Iris pigment epithelial cell (primary cell): ENCODE measurements at regions not wholly inside any gene's neighbourhood (a gene's known extent, or its start where the extent isn't known, plus 50 kb on each side); places are given as distances from the start of the nearest gene placed in this dataset.
"Not testable (repeated sequence)": the region's sequence is repeated elsewhere in the genome, so short reads cannot be mapped to it uniquely, and the experiment has no call there.

Source experiments
- DNase-seq: peaks from one replicate; pipeline ENCODE4 v3.0.0-alpha.2; 2011; ENCODE audit warnings: low read depth

DNA sequence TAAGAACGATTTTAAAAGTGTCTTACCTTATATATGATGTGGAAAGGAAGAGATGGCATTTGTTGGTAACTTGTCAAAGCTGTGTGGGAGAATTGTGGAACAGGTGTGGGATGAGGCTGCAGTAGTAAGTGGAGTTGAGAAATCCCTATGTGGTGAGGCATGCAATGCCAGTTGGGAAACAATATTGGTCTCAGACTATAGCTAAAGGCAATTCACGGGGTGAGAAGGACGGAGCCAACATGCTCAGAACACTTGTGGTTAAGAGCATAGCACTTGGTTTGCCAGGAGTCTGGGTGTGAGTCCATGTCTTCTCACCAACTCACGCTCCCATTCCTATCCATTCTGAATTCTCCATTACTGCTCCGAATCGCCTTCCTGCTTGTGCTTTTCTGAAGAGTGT lies 615.6 kb upstream of the ADAMTS9 start:
- DNase-seq, result no peak

DNA sequence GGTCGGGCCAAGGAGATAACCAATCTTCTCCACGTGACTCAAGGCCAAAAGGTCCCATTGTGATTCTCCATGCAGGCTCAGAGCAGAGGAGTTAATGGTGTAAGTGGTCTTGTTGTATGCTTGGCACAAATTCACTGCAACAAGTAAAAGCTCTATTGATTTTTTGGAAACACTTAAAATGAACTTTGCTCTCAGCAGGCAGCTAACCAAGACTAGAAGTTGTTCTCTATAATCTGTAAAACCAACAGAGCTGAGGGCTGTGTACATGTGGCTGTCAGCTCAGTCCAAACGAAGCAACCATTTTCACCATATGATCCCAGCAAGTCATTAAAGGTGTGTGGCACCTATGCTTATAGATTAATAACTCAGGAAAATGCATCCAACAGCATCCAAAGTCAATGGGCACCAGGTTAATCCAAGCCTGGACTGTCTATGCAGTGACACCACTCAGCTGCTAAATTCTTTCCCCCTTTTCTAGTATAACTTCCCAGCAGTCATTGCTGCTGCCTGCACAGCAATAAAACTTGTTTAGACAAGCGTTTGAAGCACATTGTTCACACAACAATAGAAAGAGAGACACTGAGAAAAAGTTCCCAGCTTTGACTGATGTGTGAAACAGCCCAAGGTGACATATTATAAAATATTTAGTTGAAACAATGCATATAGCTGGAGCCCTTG lies 603.8 kb upstream of the ADAMTS9 start:
- DNase-seq, result no peak

DNA sequence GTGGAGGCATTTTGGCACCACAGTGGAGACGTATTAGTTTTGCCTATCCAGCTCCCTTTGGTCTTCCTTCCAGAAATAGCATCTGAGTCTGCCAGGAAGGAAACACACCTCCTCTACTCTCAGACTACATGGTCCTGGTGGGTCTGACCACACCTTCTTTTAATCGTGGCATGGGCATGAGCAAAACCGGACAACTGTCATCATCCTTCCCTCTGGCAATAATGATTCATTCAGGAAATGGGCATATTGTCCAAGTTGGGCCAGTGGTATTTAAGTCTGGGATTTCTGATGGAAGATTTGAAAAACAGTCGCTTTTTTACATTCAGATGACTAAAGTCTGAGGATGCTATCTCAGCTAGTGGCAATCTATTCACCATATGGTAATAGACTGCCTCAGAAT lies 601.0 kb upstream of the ADAMTS9 start:
- no peak for DNase-seq

DNA sequence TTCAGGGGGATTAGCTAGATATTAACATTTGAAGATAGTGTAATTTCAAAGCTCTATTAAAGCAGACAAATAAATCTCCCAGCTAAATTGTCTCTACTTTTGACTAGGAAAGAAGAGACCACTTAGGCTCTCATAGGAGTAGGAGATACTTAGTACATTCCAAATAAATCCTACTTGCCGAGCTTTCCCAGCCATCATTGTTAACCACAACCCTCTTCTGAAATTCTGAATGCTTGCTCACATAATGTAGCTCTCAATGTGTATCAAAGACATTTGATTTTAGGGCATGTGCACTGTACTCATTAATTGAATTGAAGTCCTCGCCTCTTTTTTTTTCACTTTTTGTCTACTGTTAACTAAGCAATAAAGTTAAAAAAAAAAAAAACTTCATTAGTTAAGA lies 598.2 kb upstream of the ADAMTS9 start:
- DNase-seq, result no peak

DNA sequence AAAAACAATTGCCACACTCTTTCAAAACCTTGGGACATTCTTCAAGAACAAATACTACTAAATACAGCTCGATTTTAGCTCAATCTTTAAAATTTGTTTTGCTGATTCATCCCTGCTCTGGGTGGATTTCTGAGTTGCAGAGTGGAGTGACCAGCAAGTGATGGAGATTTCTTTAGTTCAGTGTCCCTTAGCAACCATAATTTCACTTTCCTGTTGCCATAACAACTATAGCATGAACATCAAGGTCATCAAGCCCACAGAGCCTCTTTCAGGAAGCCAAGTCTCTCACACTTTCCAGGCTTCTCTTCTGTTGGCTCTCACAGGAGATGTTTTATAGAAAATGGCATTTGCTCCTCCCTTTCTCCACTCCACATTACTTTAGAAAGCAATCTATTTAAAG lies 597.2 kb upstream of the ADAMTS9 start:
- peak; percentile 4 for DNase-seq

DNA sequence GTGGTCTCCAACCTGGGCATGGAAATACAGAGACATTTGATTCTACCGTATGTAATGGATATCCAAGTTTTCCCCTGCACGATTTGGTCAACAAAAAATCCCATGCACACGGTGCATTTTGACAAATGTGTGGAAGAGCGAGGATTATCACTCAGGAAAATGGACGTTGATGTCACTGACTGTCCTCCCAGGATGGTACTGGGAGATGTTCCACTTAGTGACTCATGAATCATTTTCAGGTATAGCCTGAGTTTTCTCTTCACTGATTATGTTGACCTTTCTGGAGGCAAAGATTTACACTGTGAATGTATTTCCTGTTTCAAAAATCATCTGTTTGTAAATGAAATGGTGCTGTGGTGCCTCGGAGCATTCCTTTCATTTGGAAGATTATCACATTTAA lies 596.7 kb upstream of the ADAMTS9 start:
- no peak for DNase-seq

DNA sequence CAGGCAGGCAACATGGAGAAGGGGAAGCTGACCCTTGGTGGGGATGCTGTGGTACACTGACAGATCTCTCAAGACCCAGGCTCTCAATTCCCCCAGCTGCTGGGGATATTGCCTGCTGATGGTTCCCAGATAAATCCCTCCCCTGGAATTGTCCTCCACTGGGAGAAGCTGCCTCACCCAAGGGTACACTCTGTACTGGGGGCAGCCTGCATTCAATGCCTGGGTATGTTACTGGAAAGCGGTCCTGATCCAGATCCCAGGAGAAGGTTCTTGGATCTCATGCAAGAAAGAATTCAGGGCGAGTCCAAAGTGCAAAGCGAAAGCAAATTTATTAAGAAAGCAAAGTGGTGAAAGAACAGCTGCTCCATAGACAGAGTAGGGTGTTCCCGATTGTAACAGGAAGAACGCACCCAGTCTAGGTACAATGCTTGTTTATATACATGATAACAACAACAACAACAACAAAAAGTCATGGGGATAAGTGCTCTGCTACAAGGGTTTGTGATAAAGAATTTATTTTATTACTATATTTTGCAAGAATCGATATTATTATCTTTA lies 591.5 kb upstream of the ADAMTS9 start:
- DNase-seq, result no peak

DNA sequence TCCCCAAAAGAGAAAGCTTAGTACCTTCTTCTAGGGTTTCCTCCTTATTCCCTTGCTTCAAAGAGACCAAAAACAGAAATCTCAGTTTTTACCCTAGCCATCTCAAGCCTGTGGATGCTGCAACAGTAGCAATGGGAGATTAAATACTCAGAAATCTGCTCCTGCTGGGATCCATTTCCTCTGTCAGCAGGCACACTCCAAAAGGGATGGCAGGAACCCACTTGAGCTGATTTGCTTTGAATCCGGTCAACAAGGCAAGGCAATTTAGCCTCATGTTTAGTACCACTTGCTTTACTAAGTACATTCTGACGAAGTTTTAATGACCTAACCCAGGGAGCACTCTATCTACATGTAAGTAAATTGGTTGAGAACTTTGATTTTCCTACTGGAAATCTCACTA lies 590.0 kb upstream of the ADAMTS9 start:
- DNase-seq, result no peak

DNA sequence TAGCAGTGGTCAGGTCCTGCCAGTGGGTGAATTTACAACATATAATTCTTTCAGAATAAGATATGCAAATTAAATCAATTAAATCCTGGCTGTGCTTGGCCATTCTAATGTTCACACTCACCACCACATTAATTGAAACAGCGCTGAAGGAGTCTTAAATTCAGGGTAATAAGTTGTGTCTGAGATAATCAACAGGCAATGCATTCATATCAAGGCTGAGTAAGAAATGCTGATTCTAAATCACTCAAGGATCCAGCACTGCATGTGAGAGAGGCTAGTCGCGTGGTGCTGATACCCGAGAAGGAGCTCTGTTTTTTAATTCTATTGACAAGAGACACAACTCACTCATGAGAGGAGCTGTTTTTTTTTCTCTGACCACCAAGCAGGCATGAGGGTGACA lies 588.8 kb upstream of the ADAMTS9 start:
- DNase-seq, result no peak

DNA sequence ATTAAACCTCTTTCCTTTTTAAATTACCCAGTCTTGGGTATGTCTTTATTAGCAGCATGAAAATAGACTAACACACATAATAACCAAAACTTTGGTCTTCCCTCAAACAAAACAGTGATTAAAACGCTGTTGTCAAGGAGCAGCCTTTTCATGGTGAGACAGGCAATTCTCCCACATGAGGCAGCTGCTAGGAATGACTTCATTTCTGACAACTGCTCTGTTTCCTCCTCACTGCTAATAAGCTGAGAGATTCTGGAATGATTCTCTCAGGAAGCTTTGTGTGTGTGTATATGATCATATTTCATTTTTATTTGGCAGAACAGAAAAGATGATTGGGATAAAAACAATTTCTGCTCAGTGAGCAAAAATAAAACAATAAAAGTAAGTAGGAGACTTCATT lies 580.6 kb upstream of the ADAMTS9 start:
- peak; percentile 23 for DNase-seq

DNA sequence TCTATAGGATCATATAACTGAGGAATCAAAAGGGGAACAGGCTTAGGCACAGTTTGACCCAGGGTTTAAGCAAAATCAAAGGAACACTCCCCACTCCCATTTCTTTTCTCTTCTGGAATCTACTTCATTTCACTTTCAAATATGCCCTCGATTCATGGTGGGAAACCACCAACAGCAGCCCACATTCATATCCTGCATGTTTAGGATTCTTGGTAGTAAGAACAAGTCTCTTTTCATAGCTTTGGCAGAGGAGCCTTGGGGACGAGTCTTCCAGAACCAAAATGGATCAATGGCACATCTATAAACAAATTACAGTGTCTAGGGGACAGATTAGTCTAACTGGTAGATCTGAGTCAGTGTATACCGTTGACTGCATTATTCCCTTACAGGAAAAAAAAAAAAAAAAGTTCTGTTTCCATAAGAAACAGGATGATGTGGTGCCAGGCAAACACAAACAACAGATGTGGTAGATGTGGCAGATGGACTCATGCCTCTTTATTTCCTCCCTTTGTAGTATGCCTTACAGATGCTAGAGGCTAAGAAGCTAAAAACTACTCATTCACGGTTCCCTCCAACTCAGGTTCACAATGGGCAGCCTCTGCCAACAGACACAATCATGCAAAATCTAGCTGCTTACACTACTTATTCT lies 578.3 kb upstream of the ADAMTS9 start:
- no peak for DNase-seq

DNA sequence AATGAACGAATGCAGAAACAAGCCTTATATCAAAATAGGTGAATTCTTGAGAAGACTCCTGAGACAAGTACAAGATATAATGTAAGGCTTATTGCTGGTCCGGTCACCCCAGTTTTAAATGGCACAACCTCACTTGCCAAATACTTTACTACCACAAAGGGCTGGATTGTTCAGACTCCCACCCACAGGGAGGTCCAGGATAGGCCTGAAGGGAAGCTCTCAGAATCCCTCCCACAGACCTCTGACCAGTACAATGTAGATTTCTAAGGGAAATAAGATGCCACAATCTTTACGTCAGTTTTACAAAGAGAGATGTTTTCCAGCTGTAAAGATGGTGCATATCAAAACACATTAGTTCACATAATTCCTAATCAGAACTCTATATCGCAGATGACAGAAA lies 577.7 kb upstream of the ADAMTS9 start:
- no peak for DNase-seq

DNA sequence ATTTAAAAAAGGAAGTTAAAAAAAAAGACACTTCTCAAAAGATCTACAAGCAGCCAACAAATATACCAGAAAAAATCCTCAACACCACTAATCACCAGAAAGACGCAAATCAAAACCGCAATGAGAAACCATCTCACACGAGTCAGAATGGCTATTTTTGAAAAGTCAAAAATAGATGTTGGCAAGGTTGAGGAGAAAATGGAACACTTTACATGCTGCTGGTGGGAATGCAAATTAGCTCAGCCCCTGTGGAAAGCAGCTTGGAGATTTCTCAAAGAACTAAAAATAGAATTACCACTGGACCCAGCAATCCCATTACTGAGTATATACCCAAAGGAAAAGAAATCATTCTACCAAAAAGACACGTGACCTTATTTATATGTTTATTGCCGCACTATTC lies 574.7 kb upstream of the ADAMTS9 start:
- no peak for DNase-seq

DNA sequence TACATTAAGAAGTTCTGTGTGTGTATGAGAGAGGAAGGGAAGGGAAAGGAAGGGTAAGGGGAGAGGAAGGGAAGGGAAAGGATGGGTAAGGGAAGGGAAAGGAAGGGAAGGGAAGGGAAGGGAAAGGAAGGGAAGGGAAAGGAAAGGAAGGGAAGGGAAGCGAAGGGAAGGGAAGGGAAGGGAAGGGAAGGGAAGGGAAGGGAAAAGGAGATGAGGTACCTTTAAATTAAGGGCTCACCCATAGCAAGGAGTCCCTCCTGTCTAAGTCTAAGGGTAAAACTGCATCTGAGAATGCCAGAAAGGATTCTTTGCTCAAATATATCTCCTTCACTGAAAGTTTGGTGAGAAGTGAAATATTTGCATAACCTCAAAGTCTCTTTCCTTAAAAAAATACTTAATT lies 572.1 kb upstream of the ADAMTS9 start:
- DNase-seq, result no peak

DNA sequence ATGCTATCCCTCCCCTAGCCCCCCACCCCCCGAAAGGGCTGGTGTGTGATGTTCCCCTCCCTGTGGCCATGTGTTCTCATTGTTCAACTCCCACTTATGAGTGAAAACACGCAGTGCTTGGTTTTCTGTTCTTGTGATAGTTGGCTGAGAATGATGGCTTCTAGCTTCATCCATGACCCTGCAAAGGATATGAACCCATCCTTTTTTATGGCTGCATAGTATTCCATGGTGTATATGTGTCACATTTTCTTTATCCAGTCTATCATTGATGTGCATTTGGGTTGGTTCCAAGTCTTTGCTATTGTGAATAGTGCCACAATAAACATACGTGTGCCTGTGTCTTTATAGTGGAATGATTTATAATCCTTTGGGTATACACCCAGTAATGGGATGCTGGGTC lies 565.1 kb upstream of the ADAMTS9 start:
- not testable (repeated sequence) for DNase-seq

DNA sequence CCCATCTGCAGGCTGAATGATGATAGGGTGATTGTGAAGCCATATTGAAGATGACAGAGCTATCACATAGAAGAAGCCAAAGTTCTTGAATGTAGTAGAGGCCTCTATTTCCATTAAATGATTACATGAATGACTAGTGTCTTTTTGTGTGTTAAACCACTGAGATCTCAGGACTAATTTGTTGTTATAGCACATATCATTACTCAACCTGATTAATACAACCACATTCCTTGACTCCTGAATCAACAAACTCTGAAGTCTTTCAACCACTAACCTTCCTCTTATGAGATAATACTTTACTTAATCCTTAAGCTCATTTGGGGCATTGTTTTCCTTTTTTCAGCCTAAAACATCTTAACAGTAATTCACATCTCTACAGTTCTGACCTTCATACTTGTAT lies 564.5 kb upstream of the ADAMTS9 start:
- no peak for DNase-seq

DNA sequence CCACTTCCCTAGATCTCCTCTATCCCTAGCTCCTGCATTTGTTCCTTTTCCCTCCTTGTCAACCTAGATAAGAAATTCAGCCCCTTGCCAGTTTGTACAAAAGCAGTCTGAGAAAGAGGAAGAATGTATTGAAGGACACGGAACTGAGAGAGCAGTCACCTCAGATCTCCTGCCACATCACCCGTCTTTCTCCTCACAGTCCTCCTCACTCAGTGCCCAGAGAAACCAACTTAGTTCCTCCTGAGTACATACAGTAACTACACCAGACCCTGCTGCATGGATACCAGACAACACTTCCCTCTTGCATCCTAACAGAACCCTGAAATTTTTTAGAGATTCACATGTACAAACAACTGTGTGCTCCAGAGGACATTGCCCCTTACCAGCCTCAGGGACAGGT lies 563.6 kb upstream of the ADAMTS9 start:
- no peak for DNase-seq

DNA sequence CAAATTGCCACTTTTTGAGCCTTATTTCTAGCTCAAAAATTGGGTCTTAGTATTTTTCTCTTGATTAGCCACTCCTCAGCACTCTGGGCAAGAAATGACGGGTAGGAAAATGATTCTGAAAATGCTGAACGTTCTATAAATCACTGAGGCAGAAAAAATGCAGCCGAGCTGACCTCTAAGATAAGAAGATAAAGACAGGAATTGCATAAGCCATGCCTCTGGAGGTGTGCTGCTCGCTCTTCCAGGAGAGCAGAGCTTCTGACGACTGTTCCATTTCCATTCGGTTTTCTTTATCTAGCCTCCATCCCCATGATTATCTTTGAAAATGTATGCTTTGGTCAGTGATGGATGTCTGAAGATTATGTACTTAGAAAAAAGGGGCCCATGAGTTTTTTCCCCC lies 558.8 kb upstream of the ADAMTS9 start:
- no peak for DNase-seq

DNA sequence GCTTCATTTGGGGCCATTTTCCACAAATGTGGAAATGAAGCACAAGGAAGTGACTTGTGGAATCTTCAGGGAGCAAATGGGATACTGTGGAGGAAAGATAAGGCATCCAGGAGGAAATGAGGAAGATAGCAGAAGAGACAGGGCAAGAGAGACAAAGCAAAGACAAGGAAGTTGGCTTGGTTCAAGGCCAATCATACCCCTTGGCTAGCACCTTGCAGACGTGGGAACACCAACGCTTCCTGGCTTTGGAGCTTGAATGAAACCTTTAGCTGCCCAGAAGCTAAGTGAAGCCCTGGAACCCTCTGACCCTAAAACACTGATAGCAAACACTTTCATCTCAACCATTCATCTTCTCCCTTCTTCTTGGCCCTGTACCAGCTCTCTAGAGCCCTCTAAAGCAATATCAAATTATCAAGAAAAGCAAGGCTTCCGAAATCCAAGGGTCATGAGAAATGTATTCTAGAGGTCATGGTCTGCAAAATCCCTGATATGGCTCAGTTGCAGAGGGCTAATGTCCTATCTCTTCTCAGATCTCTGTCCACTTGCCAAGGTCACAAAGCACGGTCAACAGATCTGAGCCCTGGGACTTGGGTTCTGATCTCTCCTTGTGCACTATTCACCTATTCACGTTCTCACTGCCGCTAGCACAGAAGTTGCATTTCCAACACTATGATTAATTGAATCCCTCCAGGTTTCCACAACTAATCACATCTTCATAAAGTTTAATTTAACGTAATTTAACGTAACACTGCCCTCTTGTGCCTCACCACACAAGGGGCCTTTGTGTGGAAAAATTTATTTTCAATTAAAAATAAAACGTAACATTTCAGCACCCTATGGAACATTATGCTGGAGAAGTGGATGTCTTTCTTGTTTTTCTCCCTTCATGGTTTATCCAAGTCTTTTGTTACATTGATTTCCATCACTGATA lies 557.6 kb upstream of the ADAMTS9 start:
- peak; percentile 6 for DNase-seq

DNA sequence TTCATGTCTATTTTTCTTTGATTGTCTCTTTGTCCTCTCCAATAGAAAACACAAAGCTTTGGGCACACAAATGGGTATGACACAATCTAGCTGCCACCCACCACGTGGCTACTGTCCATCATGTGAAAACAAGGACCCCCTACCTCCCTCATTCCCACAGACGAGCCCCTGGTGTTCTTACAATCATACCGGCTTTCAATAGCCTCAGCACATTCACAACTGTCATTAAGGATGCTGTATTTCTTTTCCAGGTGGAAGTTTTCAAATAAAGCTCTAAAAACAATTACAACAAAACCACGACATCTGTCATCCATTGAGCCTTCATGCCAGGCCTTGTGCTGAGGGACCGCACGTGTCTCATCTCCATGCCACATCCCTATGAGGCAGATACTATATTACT lies 552.6 kb upstream of the ADAMTS9 start:
- DNase-seq, result no peak

DNA sequence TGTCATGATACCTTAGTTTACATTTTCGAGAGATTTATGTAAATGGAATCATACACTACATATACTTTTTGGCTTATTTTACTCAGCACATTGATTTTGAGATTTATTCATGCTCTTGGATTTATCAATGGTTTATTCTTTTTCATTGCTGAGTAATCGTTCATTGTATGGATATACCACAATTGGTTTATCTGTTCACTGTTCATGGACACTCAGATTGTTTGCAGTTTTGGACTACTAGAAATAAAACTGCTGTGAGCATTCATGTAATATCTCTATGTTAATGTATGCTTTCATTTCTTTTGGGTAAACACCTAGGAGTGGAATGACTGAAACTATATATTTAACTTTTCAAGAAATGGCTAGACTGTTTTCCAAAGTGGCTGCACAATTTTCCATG lies 550.9 kb upstream of the ADAMTS9 start:
- no peak for DNase-seq

DNA sequence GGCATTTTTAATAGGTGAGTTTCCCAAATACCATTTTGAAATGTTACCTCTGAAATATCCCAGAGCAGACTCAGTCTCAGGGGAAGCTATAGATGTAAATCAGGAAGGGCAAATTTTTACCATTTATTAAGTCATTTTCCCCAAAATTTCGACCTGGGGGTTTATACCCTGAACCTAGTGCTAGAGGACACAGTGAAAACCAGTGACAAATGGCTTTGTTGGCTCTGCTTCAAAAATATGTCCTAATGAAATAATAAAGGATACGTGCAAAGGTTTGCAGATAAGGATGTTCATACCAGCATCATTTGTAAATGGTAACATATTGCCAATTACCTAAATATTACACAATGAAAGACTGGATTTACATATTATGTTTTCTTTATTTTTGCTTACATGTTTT lies 546.7 kb upstream of the ADAMTS9 start:
- no peak for DNase-seq

DNA sequence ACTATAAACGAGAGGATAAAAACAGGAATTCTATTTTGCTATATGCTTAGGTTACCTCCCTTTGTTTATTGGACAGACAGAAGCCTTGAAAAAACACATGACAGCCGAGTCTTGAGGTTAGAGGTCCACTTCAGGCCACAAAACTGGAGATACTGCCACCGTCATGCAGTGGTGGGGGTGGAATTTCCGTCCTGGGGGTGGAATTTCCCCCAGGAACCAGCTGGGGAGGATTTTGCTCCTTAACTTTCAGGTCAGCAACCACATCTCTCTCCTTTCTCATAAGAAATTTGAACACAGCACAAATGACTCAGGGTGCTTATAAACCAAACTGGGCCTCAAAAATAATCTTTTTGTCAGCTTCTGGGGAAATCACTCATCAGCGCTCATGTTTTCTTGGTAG lies 545.8 kb upstream of the ADAMTS9 start:
- DNase-seq, result peak; percentile 23
